HEK293 (cell line): ENCODE measurements at regions not wholly inside any gene's neighbourhood (a gene's known extent, or its start where the extent isn't known, plus 50 kb on each side); places are given as distances from the start of the nearest gene placed in this dataset.

Experiments used
- CTCF ChIP-seq: fragments of 450-650 bp; formaldehyde crosslinking; IDR thresholded peaks from 2 replicates; pipeline ENCODE4 v1.5.1; 2016; ENCODE audit warnings: missing biosample characterization, missing genetic modification characterization
- MEIS1 ChIP-seq: sonication (generic); formaldehyde crosslinking; IDR thresholded peaks from 2 replicates; pipeline ENCODE4 v1.8.1; 2022; ENCODE audit warnings: missing genetic modification reagents, mild to moderate bottlenecking, borderline replicate concordance
- MYNN ChIP-seq: fragments of 450-650 bp; formaldehyde crosslinking; IDR thresholded peaks from 2 replicates; pipeline ENCODE4 v1.5.1; 2016; ENCODE audit warnings: missing biosample characterization, missing genetic modification characterization, borderline replicate concordance
- PBX3 ChIP-seq: sonication (generic); formaldehyde crosslinking; IDR thresholded peaks from 2 replicates; pipeline ENCODE4 v1.8.1; 2022; ENCODE audit warnings: mild to moderate bottlenecking, moderate library complexity, missing genetic modification reagents
- PRDM10 ChIP-seq: fragments of 450-650 bp; formaldehyde crosslinking; IDR thresholded peaks from 2 replicates; pipeline ENCODE4 v1.5.1; 2016; ENCODE audit warnings: missing biosample characterization, missing genetic modification characterization
- ZBTB8A ChIP-seq: fragments of 450-650 bp; formaldehyde crosslinking; IDR thresholded peaks from 2 replicates; pipeline ENCODE4 v1.5.1; 2016; ENCODE audit warnings: missing biosample characterization, missing genetic modification characterization
- ZNF18 ChIP-seq: fragments of 450-650 bp; formaldehyde crosslinking; IDR thresholded peaks from 2 replicates; pipeline ENCODE4 v1.5.1; 2016; ENCODE audit warnings: missing biosample characterization, missing genetic modification characterization
- ZNF280D ChIP-seq: fragments of 450-650 bp; formaldehyde crosslinking; IDR thresholded peaks from 2 replicates; pipeline ENCODE4 v1.5.1; 2016; ENCODE audit warnings: missing biosample characterization, missing genetic modification characterization
- ZNF362 ChIP-seq: fragments of 450-650 bp; formaldehyde crosslinking; IDR thresholded peaks from 2 replicates; pipeline ENCODE4 v1.5.1; 2016; ENCODE audit warnings: missing biosample characterization, missing genetic modification characterization
- ZNF548 ChIP-seq: fragments of 450-650 bp; formaldehyde crosslinking; IDR thresholded peaks from 2 replicates; pipeline ENCODE4 v1.5.1; 2016; ENCODE audit warnings: missing biosample characterization, missing genetic modification characterization
- ZNF660 ChIP-seq: fragments of 450-650 bp; IDR thresholded peaks from 2 replicates; pipeline ENCODE4 v1.5.1; 2018; ENCODE audit warnings: missing biosample characterization, mild to moderate bottlenecking, missing genetic modification characterization
- ZNF843 ChIP-seq: fragments of 450-650 bp; formaldehyde crosslinking; IDR thresholded peaks from 2 replicates; pipeline ENCODE4 v1.5.1; 2016; ENCODE audit warnings: missing biosample characterization, missing genetic modification characterization
- ZSCAN23 ChIP-seq: fragments of 450-650 bp; formaldehyde crosslinking; IDR thresholded peaks from 2 replicates; pipeline ENCODE4 v1.5.1; 2016; ENCODE audit warnings: missing biosample characterization, missing genetic modification characterization
- ZSCAN30 ChIP-seq: fragments of 450-650 bp; IDR thresholded peaks from 2 replicates; pipeline ENCODE4 v1.5.1; 2018; ENCODE audit warnings: missing biosample characterization, mild to moderate bottlenecking, missing genetic modification characterization, moderate library complexity

- TF ChIP-seq ZSCAN30 (tag by site-specific recombination), result no peak
- no peak for TF ChIP-seq CTCF
- no peak for TF ChIP-seq ZNF548 (tag by site-specific recombination)
- no peak for TF ChIP-seq MEIS1 (CRISPR knock-in tag)
- TF ChIP-seq ZNF280D, result no peak
- no peak for TF ChIP-seq ZNF843
- no peak for TF ChIP-seq ZNF660 (tag by site-specific recombination)
- TF ChIP-seq ZSCAN23, result no peak
- no peak for TF ChIP-seq PBX3 (CRISPR knock-in tag)
- no peak for TF ChIP-seq MYNN
- no peak for TF ChIP-seq ZNF18
- no peak for TF ChIP-seq ZNF362 (tag by site-specific recombination)
- no peak for TF ChIP-seq PRDM10 (tag by site-specific recombination)
- TF ChIP-seq ZBTB8A (tag by site-specific recombination), result no peak
These were observed 128.2 kb upstream of the PRSS16 start for GRCh38 chr6:27119329-27119728.
